Skeletal muscle tissue (tissue), 3 donors: ENCODE measurements at regions not wholly inside any gene's neighbourhood (a gene's known extent, or its start where the extent isn't known, plus 50 kb on each side); places are given as distances from the start of the nearest gene placed in this dataset.

ENCODE experiments used
- H3K27ac ChIP-seq: one replicate; pipeline ENCODE4 v1.7.0; 2013; ENCODE audit warnings: mild to moderate bottlenecking, low read depth, low read length, inconsistent platforms
- H3K27me3 ChIP-seq, 3 donors: one replicate each; pipeline ENCODE4 v1.7.0; 2013; ENCODE audit warnings: low read length in 3 of 3; ENCODE audit not compliant: control insufficient read depth in 3 of 3, insufficient read depth in 3 of 3
- H3K36me3 ChIP-seq, 3 donors: one replicate each; pipeline ENCODE4 v1.7.0; 2013; ENCODE audit warnings: low read length in 3 of 3; ENCODE audit not compliant: control insufficient read depth in 3 of 3, insufficient read depth in 3 of 3
- H3K4me1 ChIP-seq, 3 donors: one replicate each; pipeline ENCODE4 v1.7.0; 2013; ENCODE audit warnings: low read length in 3 of 3, mild to moderate bottlenecking in 3 of 3; ENCODE audit not compliant: control insufficient read depth in 3 of 3, insufficient read depth in 3 of 3
- H3K4me3 ChIP-seq, 3 donors: one replicate each; pipeline ENCODE4 v1.7.0; 2013; ENCODE audit warnings: low read length in 3 of 3
- H3K9ac ChIP-seq, 3 donors: one replicate each; pipeline ENCODE4 v1.7.0; 2013; ENCODE audit warnings: low read length in 3 of 3, mild to moderate bottlenecking in 3 of 3, moderate library complexity in 2 of 3, low read depth in 1 of 3
- H3K9me3 ChIP-seq, 3 donors: one replicate each; pipeline ENCODE4 v1.7.0; 2013; ENCODE audit warnings: low read length in 3 of 3; ENCODE audit not compliant: control insufficient read depth in 3 of 3
- donor health status: Osteomylitis.

GRCh38 chr17:14775731-14776492, 475.0 kb downstream of the HS3ST3B1 start:
- H3K4me1 ChIP-seq = no peaks in the 10 kb centered on the region
- no peak overlapping the region for H3K27ac ChIP-seq
- no peaks in the 10 kb centered on the region for H3K36me3 ChIP-seq
- no peak overlapping the region for H3K9ac ChIP-seq
- no peak overlapping the region for H3K4me3 ChIP-seq
- H3K9me3 ChIP-seq = peaks cover 0 to 2% (median 0%) of the 10 kb centered on the region in 3 donors
- H3K27me3 ChIP-seq = peaks cover 0 to 6% (median 0%) of the 10 kb centered on the region in 3 donors

- Histone ChIP-seq H3K9ac (no peak overlapping the region), H3K9me3 (peaks cover 0 to 2% (median 0%) of the 10 kb centered on the region in 3 donors), H3K27ac (no peak overlapping the region), H3K4me1 (no peaks in the 10 kb centered on the region), H3K36me3 (no peaks in the 10 kb centered on the region), H3K4me3 (no peak overlapping the region), H3K27me3 (peaks cover 0 to 3% (median 0%) of the 10 kb centered on the region in 3 donors)
These were observed 473.9 kb downstream of the HS3ST3B1 start for GRCh38 chr17:14774774-14775173.

GRCh38 chr17:14772776-14773175, 471.9 kb downstream of the HS3ST3B1 start:
- peaks cover 0 to 2% (median 0%) of the 10 kb centered on the region in 3 donors for H3K9me3 ChIP-seq
- H3K4me1 ChIP-seq = no peaks in the 10 kb centered on the region
- no peak overlapping the region for H3K9ac ChIP-seq
- H3K36me3 ChIP-seq = no peaks in the 10 kb centered on the region
- H3K4me3 ChIP-seq = no peak overlapping the region
- H3K27ac ChIP-seq = no peak overlapping the region
- H3K27me3 ChIP-seq = no peaks in the 10 kb centered on the region

- Histone ChIP-seq H3K4me1 (no peaks in the 10 kb centered on the region), H3K36me3 (no peaks in the 10 kb centered on the region), H3K9ac (no peak overlapping the region), H3K27me3 (no peaks in the 10 kb centered on the region), H3K27ac (no peak overlapping the region), H3K4me3 (no peak overlapping the region), H3K9me3 (peaks cover 0 to 2% (median 0%) of the 10 kb centered on the region in 3 donors)
These were observed 470.7 kb downstream of the HS3ST3B1 start for GRCh38 chr17:14771543-14771942.

- no peaks in the 10 kb centered on the region for H3K4me1 ChIP-seq
- no peaks in the 10 kb centered on the region for H3K36me3 ChIP-seq
- no peak overlapping the region for H3K27ac ChIP-seq
- H3K4me3 ChIP-seq = no peak overlapping the region
- H3K9me3 ChIP-seq = peaks cover 0 to 2% (median 0%) of the 10 kb centered on the region in 3 donors
- H3K9ac ChIP-seq = no peak overlapping the region
- no peaks in the 10 kb centered on the region for H3K27me3 ChIP-seq
These were observed 468.0 kb downstream of the HS3ST3B1 start for GRCh38 chr17:14768923-14769322.

- Histone ChIP-seq H3K9me3 (no peaks in the 10 kb centered on the region), H3K27ac (no peak overlapping the region), H3K4me1 (no peaks in the 10 kb centered on the region), H3K36me3 (no peaks in the 10 kb centered on the region), H3K9ac (no peak overlapping the region), H3K27me3 (no peaks in the 10 kb centered on the region), H3K4me3 (no peak overlapping the region)
These were observed 462.0 kb downstream of the HS3ST3B1 start for GRCh38 chr17:14762736-14763479.

GRCh38 chr17:14760719-14761411, 460.0 kb downstream of the HS3ST3B1 start:
- no peak overlapping the region for H3K4me3 ChIP-seq
- H3K4me1 ChIP-seq = no peaks in the 10 kb centered on the region
- no peaks in the 10 kb centered on the region for H3K9me3 ChIP-seq
- no peaks in the 10 kb centered on the region for H3K36me3 ChIP-seq
- no peaks in the 10 kb centered on the region for H3K27me3 ChIP-seq
- H3K27ac ChIP-seq = no peak overlapping the region
- no peak overlapping the region for H3K9ac ChIP-seq

- no peaks in the 10 kb centered on the region for H3K9me3 ChIP-seq
- H3K4me3 ChIP-seq = no peak overlapping the region
- no peak overlapping the region for H3K9ac ChIP-seq
- no peaks in the 10 kb centered on the region for H3K36me3 ChIP-seq
- no peaks in the 10 kb centered on the region for H3K27me3 ChIP-seq
- no peak overlapping the region for H3K27ac ChIP-seq
- H3K4me1 ChIP-seq = no peaks in the 10 kb centered on the region
These were observed 459.3 kb downstream of the HS3ST3B1 start for GRCh38 chr17:14760212-14760611.

GRCh38 chr17:14759325-14759724, 458.4 kb downstream of the HS3ST3B1 start:
- Histone ChIP-seq H3K9ac (no peak overlapping the region), H3K9me3 (no peaks in the 10 kb centered on the region), H3K27ac (no peak overlapping the region), H3K36me3 (no peaks in the 10 kb centered on the region), H3K27me3 (no peaks in the 10 kb centered on the region), H3K4me1 (no peaks in the 10 kb centered on the region), H3K4me3 (no peak overlapping the region)

- Histone ChIP-seq H3K4me3 (no peak overlapping the region), H3K36me3 (no peaks in the 10 kb centered on the region), H3K27me3 (no peaks in the 10 kb centered on the region), H3K4me1 (no peaks in the 10 kb centered on the region), H3K27ac (no peak overlapping the region), H3K9me3 (no peaks in the 10 kb centered on the region), H3K9ac (no peak overlapping the region)
These were observed 455.6 kb downstream of the HS3ST3B1 start for GRCh38 chr17:14756479-14756878.
